ENCODE measurements at regions not wholly inside any gene's neighbourhood (a gene's known extent, or its start where the extent isn't known, plus 50 kb on each side); places are given as distances from the start of the nearest gene placed in this dataset.

DNA sequence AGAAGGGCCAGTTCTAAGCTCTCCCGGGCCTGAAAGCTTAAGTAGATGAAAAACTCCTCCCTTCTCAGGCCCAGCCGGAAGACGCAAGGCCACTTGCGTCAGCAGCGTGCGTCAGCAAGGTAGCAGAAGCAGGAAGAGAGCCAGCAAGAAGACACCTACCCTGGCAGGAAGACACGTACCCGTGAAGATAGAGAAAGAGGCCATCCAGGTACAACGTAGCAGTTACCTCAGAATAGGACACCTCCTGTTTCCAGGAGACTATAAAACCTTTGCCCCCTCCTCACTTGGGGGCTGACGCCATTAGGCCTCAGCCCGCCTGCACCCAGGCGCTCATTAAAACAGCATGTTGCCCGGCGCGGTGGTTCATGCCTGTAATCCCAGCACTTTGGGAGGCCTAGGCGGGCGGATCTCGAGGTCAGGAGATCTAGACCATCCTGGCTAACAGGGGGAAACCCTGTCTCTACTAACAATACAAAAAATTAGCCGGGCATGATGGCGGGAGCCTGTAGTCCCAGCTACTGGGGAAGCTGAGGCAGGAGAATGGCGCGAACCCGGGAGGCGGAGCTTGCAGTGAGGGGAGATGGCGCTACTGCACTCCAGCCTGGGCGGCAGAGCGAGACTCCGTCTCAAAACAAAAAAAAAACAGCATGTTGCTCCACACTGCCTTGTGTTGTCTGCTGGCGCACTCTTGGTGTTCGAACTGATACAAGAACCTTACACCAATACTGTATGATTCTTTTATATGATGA, 242.7 kb upstream of the NWD2 start:
- FAIRE-seq (no peak), DNase-seq (ENCODE audit: low read depth, low spot score) (no peak)
- Histone ChIP-seq H3K27me3 (ENCODE audit: control insufficient read depth in 2 of 2, insufficient read depth in 2 of 2, low read length in 2 of 2) (no peaks in the 10 kb centered on the region), H3K79me2 (ENCODE audit: control insufficient read depth, insufficient read depth, low read length) (no peaks in the 10 kb centered on the region), H3K4me3 (replicated peaks in 1 of 3; ENCODE audit: insufficient read depth in 1 of 3, low read depth in 1 of 3, low read length in 3 of 3) (no peak overlapping the region), H3K9ac (replicated peaks; ENCODE audit: extremely low read depth, insufficient read depth, low read length) (no peak overlapping the region), H3K27ac (ENCODE audit: insufficient read depth, low read depth, low read length) (no peak overlapping the region), H3K9me3 (replicated peaks; ENCODE audit: control insufficient read depth, insufficient read depth, low read length) (no peaks in the 10 kb centered on the region), H3K4me1 (ENCODE audit: control insufficient read depth, extremely low read depth, insufficient read depth, low read length) (peaks cover 11% of the 10 kb centered on the region), H3K9me1 (replicated peaks; ENCODE audit: control insufficient read depth, extremely low read depth, insufficient read depth, low read length) (no peaks in the 10 kb centered on the region), H3K36me3 (ENCODE audit: control insufficient read depth in 2 of 2, extremely low read depth in 1 of 2, insufficient read depth in 2 of 2, low read length in 2 of 2) (no peaks in the 10 kb centered on the region), H4K20me1 (replicated peaks; ENCODE audit: control insufficient read depth, extremely low read depth, insufficient read depth, low read length) (no peaks in the 10 kb centered on the region), H3K4me2 (ENCODE audit: insufficient read depth, low read length) (no peak overlapping the region), H2AFZ (ENCODE audit: low read depth, low read length) (no peak overlapping the region)
- ChIA-PET POLR2A (no interaction called here), CTCF (no interaction called here)
- intact Hi-C loops (cut with micrococcal nuclease), result no loop called here
- TF ChIP-seq FOS (IDR thresholded peaks at IDR 0.05; ENCODE audit: borderline replicate concordance, insufficient read depth, low read length) (no peak), GATA2 (IDR thresholded peaks at IDR 0.05; ENCODE audit: insufficient read depth, insufficient read length, low read depth, low read length) (no peak), MYC (IDR thresholded peaks at IDR 0.05; ENCODE audit: low read depth, low read length) (no peak), JUN (IDR thresholded peaks at IDR 0.05; ENCODE audit: borderline replicate concordance, insufficient read depth, insufficient read length, low read depth) (no peak), POLR2A (IDR thresholded peaks at IDR 0.05; ENCODE audit: low read depth, low read length) (no peak), POLR2AphosphoS5 (IDR thresholded peaks at IDR 0.05; ENCODE audit: insufficient read depth, low read depth, low read length) (no peak)
- TF ChIP-seq, protein P1, sequence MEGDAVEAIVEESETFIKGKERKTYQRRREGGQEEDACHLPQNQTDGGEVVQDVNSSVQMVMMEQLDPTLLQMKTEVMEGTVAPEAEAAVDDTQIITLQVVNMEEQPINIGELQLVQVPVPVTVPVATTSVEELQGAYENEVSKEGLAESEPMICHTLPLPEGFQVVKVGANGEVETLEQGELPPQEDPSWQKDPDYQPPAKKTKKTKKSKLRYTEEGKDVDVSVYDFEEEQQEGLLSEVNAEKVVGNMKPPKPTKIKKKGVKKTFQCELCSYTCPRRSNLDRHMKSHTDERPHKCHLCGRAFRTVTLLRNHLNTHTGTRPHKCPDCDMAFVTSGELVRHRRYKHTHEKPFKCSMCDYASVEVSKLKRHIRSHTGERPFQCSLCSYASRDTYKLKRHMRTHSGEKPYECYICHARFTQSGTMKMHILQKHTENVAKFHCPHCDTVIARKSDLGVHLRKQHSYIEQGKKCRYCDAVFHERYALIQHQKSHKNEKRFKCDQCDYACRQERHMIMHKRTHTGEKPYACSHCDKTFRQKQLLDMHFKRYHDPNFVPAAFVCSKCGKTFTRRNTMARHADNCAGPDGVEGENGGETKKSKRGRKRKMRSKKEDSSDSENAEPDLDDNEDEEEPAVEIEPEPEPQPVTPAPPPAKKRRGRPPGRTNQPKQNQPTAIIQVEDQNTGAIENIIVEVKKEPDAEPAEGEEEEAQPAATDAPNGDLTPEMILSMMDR (IDR thresholded peaks at IDR 0.05; ENCODE audit: extremely low read depth in 1 of 2, insufficient read depth in 1 of 2, low read depth in 1 of 2, low read length in 2 of 2), result no peak
- TF ChIP-seq, protein P2, sequence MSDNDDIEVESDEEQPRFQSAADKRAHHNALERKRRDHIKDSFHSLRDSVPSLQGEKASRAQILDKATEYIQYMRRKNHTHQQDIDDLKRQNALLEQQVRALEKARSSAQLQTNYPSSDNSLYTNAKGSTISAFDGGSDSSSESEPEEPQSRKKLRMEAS (IDR thresholded peaks at IDR 0.05; ENCODE audit: insufficient read depth, insufficient read length), result no peak
- no TSS peak for BruUV-seq (replicated peaks)
- dilution Hi-C loops (cut with MboI; ENCODE audit: extremely low pct_ligation_motif_present, low sequenced_read_pairs), result no loop called here
